Endothelial cell of umbilical vein (primary cell): ENCODE measurements at regions not wholly inside any gene's neighbourhood (a gene's known extent, or its start where the extent isn't known, plus 50 kb on each side); places are given as distances from the start of the nearest gene placed in this dataset.
"Not testable (repeated sequence)": the region's sequence is repeated elsewhere in the genome, so short reads cannot be mapped to it uniquely, and the experiment has no call there.

Source experiments
- CTCF ChIP-seq, 2 donors: IDR thresholded peaks; 1 replicate in 1 of 2; 2 replicates in 1 of 2; pipeline ENCODE4 v1.5.1; 2011; ENCODE audit warnings: low read length in 2 of 2, mild to moderate bottlenecking in 2 of 2, moderate library complexity in 2 of 2, control low read depth in 1 of 2, inconsistent platforms in 1 of 2, low read depth in 1 of 2; ENCODE audit not compliant: insufficient read depth in 1 of 2; ENCODE audit errors: extremely low read depth in 1 of 2
- EZH2 ChIP-seq: IDR thresholded peaks from 2 replicates; pipeline ENCODE4 v1.6.1; 2012; ENCODE audit warnings: borderline replicate concordance, low read depth, mild to moderate bottlenecking, moderate library complexity, low read length, inconsistent platforms; ENCODE audit not compliant: severe bottlenecking
- JUN ChIP-seq: IDR thresholded peaks from 2 replicates; pipeline ENCODE4 v1.6.1; 2011; ENCODE audit warnings: borderline replicate concordance, low read depth; ENCODE audit not compliant: insufficient read length, insufficient read depth
- MAX ChIP-seq: IDR thresholded peaks from 2 replicates; pipeline ENCODE4 v1.6.1; 2011; ENCODE audit not compliant: insufficient read depth, insufficient read length
- POLR2A ChIP-seq: IDR thresholded peaks from 2 replicates; pipeline ENCODE4 v1.6.1; 2012; ENCODE audit warnings: low read depth, mild to moderate bottlenecking, control low read depth, low read length
- POLR2AphosphoS5 ChIP-seq: IDR thresholded peaks from 2 replicates; pipeline ENCODE4 v1.6.1; 2012; ENCODE audit warnings: low read depth, mild to moderate bottlenecking, control low read depth, low read length, moderate library complexity; ENCODE audit not compliant: insufficient read depth

GRCh38 chr3:106321438-106321837 is 452.6 kb upstream of the CBLB start:
- not testable (repeated sequence) for TF ChIP-seq EZH2; CTCF (IDR thresholded peaks at IDR 0.05; ENCODE audit: extremely low read depth in 1 of 2, insufficient read depth in 1 of 2, low read depth in 1 of 2, low read length in 2 of 2); JUN; POLR2A; MAX; POLR2AphosphoS5
